ENCODE measurements at regions not wholly inside any gene's neighbourhood (a gene's known extent, or its start where the extent isn't known, plus 50 kb on each side); places are given as distances from the start of the nearest gene placed in this dataset.

- TF ChIP-seq ZFX (IDR thresholded peaks at IDR 0.05) (no peak), CTCF (conservative IDR thresholded peaks at IDR 0.05) (no peak)
These were observed 2412.4 kb downstream of the PCDH9 start for GRCh38 chr13:64817691-64818090.

GRCh38 chr13:64810750-64811149 lies 2419.4 kb downstream of the PCDH9 start:
- TF ChIP-seq CTCF (conservative IDR thresholded peaks at IDR 0.05), result no peak
- TF ChIP-seq ZFX (IDR thresholded peaks at IDR 0.05), result no peak
- H3K27ac ChIP-seq, result no peak overlapping the region

More at GRCh38 chr13:64817691-64818090, 2412.4 kb downstream of the PCDH9 start:
- no peak overlapping the region for H3K27ac ChIP-seq

GRCh38 chr13:64808704-64809103 lies 2421.4 kb downstream of the PCDH9 start:
- no peak for TF ChIP-seq ZFX (IDR thresholded peaks at IDR 0.05)
- TF ChIP-seq CTCF (conservative IDR thresholded peaks at IDR 0.05), result no peak
- no peak overlapping the region for H3K27ac ChIP-seq

GRCh38 chr13:64801768-64802167 lies 2428.4 kb downstream of the PCDH9 start:
- no peak overlapping the region for H3K27ac ChIP-seq
- TF ChIP-seq CTCF (conservative IDR thresholded peaks at IDR 0.05), result no peak
- no peak for TF ChIP-seq ZFX (IDR thresholded peaks at IDR 0.05)

- no peak overlapping the region for H3K27ac ChIP-seq
- TF ChIP-seq CTCF (conservative IDR thresholded peaks at IDR 0.05), result no peak
- TF ChIP-seq ZFX (IDR thresholded peaks at IDR 0.05), result no peak
These were observed 2431.7 kb downstream of the PCDH9 start for GRCh38 chr13:64798422-64798821.

- TF ChIP-seq ZFX (IDR thresholded peaks at IDR 0.05), result no peak
- no peak for TF ChIP-seq CTCF (conservative IDR thresholded peaks at IDR 0.05)
- no peak overlapping the region for H3K27ac ChIP-seq
These were observed 2436.5 kb downstream of the PCDH9 start for GRCh38 chr13:64793592-64793991.

GRCh38 chr13:64793131-64793530 lies 2437.0 kb downstream of the PCDH9 start:
- no peak overlapping the region for H3K27ac ChIP-seq
- TF ChIP-seq CTCF (conservative IDR thresholded peaks at IDR 0.05), result no peak
- TF ChIP-seq ZFX (IDR thresholded peaks at IDR 0.05), result no peak

All from C4-2B (cell line).